NCI-H82 treated with DMSO at 0.1 percent for 48 hours (cell line): ENCODE measurements at regions not wholly inside any gene's neighbourhood (a gene's known extent, or its start where the extent isn't known, plus 50 kb on each side); places are given as distances from the start of the nearest gene placed in this dataset.

Experiments
- DNase-seq: peaks from one replicate; lab custom pipeline; 2025; ENCODE audit not compliant: unreplicated experiment; lab: John Stamatoyannopoulos, UW

DNA sequence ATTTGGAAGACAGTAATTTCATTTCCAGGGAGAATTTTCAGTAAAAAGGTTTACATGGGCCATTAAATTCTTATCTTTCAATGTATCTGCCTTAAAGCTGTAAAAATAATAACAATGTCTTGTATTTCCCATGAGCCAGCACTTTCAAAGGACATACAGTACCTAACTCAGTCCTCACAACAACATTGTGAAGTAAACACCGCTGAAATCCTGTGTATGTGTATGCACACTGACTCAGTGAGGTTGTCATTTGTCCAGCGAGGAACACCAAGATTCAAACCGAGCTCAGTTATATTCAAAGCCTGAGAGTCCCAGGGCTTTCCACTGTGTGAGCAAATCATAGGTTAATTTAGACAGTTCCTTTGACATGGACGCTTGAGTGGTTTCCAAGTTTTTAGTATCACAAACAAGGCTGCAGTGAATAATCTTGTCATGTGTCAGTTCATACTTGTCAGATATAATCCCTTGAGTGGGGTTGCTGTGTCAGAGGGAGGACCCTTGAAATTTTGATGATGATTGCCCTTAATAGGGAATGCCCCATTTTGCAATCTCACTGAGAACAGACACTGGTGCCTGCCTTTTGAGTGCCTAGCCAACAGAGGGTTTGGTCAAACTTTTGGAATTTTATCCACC, 50.0 kb upstream of the SLC22A23 start:
- DNase-seq = no peak
